Small intestine (tissue), 7 donors: ENCODE measurements at regions not wholly inside any gene's neighbourhood (a gene's known extent, or its start where the extent isn't known, plus 50 kb on each side); places are given as distances from the start of the nearest gene placed in this dataset.

ENCODE experiments used
- DNase-seq, 2 donors: peaks; one replicate each; pipeline versions ENCODE4 v3.0.0 to v3.0.0-alpha.2; 2013
- FAIRE-seq: peaks from 2 replicates; lab custom pipeline; 2012; peaks lifted over from hg19 to GRCh38; lab: Jason Lieb, UNC
- H3K27ac ChIP-seq, 3 donors: one replicate each; pipeline ENCODE4 v1.5.1; 2013; ENCODE audit warnings: low read length in 2 of 3, mild to moderate bottlenecking in 2 of 3, control low read depth in 1 of 3, inconsistent platforms in 1 of 3, low read depth in 1 of 3, moderate library complexity in 1 of 3
- H3K27me3 ChIP-seq, 3 donors: one replicate each; pipeline ENCODE4 v1.6.1; 2013; ENCODE audit warnings: low read length in 3 of 3, inconsistent platforms in 1 of 3; ENCODE audit not compliant: control insufficient read depth in 3 of 3, insufficient read depth in 3 of 3
- H3K36me3 ChIP-seq, 3 donors: one replicate each; pipeline ENCODE4 v1.6.1; 2013; ENCODE audit warnings: low read length in 3 of 3, inconsistent platforms in 1 of 3, low read depth in 1 of 3, mild to moderate bottlenecking in 1 of 3, moderate library complexity in 1 of 3; ENCODE audit not compliant: control insufficient read depth in 3 of 3, insufficient read depth in 2 of 3
- H3K4me1 ChIP-seq, 3 donors: one replicate each; pipeline ENCODE4 v1.6.1; 2013; ENCODE audit warnings: low read length in 2 of 3, inconsistent platforms in 1 of 3, low read depth in 1 of 3, mild to moderate bottlenecking in 1 of 3, moderate library complexity in 1 of 3; ENCODE audit not compliant: control insufficient read depth in 3 of 3, insufficient read depth in 2 of 3
- H3K4me3 ChIP-seq, 3 donors: one replicate each; pipeline ENCODE4 v1.5.1; 2013; ENCODE audit warnings: low read length in 3 of 3, control low read depth in 1 of 3, inconsistent platforms in 1 of 3, low read depth in 1 of 3, mild to moderate bottlenecking in 1 of 3, moderate library complexity in 1 of 3
- H3K9me3 ChIP-seq, 2 donors: one replicate each; pipeline ENCODE4 v1.6.1; 2013; ENCODE audit warnings: low read depth in 1 of 2, low read length in 1 of 2; ENCODE audit not compliant: control insufficient read depth in 2 of 2, insufficient read depth in 1 of 2
- whole genome bisulfite sequencing, 3 donors: extraction: QIAGEN DNeasy Blood & Tissue Kit; methylation state at CpG; one replicate each; pipeline ENCODE4 v1.1.7; 2013; 5-methylcytosine and 5-hydroxymethylcytosine counted together
- donor health status: healthy with polysubstance abuse.
- donor health status: control.
- donor health status: control.
- donor health status: Bipolar disorder and iron deficiency.
- donor health status: healthy.

DNA sequence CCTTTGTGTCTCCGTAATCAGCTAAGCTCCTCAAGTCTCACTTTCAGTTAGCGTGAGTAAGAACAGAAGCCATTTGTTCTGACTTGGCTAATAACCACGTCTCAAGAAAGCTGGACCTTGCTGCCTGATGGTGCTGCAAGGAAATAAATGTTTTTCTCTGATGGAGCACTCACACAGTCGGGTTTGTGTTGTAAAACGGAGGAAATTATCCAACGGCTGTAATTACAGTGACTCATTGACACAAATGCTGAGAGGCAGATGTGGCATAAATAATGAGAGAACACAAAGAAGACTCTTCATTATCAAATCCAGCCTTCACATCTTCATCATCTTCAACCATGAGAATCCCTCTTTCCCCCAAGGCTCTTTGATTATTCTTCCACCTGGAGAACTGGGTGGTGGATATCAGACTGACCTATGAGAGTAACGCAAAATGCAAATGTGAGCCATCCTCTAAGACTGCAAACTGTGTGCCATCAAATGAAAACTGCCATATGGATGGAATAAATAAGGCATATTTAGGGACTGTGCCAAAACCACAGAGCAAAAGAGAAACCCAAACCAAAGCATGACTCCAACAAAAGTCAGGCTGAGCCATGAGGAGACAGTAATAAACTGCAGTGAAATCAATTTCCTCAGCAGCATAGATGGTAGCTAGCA is 252.6 kb downstream of the RND3 start:
- FAIRE-seq (no peak), DNase-seq (peak; percentile 58 to 59)
- Histone ChIP-seq H3K36me3 (no peaks in the 10 kb centered on the region), H3K4me1 (no peaks in the 10 kb centered on the region), H3K27me3 (no peaks in the 10 kb centered on the region), H3K9me3 (no peaks in the 10 kb centered on the region), H3K4me3 (no peak overlapping the region), H3K27ac (no peak overlapping the region)
- 9 to 33% (median 21%) methylated on average over 7 of the region's 7 CpGs for WGBS, 3 donors

DNA sequence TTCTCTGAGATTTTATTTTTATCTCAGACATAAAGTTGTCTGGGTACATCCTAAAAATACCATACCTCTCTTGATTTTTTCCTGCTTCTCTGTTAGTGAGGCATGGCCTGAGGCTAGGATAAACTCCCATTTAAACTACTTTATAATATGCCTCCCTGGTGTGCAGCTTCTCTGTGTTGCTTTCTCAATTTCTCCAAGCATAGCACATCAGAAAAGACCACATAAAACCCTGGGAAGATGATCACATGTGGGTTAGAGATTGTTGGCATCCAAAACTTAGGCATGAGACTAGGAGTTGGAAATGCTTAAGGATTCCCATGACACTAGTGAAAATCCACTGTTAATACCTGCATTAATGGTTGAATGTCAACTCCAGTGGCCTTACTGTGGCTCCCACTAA is 254.6 kb downstream of the RND3 start:
- H3K36me3 ChIP-seq, result no peaks in the 10 kb centered on the region
- H3K4me3 ChIP-seq, result no peak overlapping the region
- no peak overlapping the region for H3K27ac ChIP-seq
- H3K9me3 ChIP-seq, result no peaks in the 10 kb centered on the region
- no peaks in the 10 kb centered on the region for H3K4me1 ChIP-seq
- no peaks in the 10 kb centered on the region for H3K27me3 ChIP-seq
- FAIRE-seq, result no peak
- DNase-seq, result no peak

DNA sequence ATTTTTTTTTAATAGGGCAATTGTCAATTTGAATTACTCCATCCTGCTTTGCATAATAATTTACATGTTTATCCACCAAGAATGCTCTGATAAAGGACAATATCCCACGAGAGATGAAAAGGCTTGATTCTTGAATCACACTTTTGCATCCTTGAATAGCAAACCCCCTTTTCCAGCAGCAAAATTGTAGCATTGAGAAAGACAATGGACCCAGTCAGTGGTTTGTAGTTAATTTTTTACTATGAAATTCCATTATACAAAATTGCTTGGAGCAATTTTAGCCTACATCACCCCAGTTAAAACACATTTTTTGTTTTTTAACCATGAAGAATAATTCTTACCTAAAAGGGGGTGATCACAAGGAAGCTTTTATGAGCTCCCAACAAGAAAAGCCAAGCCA is 255.1 kb downstream of the RND3 start:
- WGBS, 3 donors, result 81 to 86% (median 82%) methylated on average over 1 of the region's 1 CpG
- Histone ChIP-seq H3K36me3 (no peaks in the 10 kb centered on the region), H3K27me3 (no peaks in the 10 kb centered on the region), H3K4me1 (no peaks in the 10 kb centered on the region), H3K27ac (no peak overlapping the region), H3K4me3 (no peak overlapping the region), H3K9me3 (no peaks in the 10 kb centered on the region)
- FAIRE-seq (no peak), DNase-seq (no peak)

GRCh38 chr2:150230616-150231015 is 256.9 kb downstream of the RND3 start:
- H3K36me3 ChIP-seq, result no peaks in the 10 kb centered on the region
- no peaks in the 10 kb centered on the region for H3K4me1 ChIP-seq
- no peak overlapping the region for H3K4me3 ChIP-seq
- FAIRE-seq (no peak), DNase-seq (no peak)
- H3K27me3 ChIP-seq, result no peaks in the 10 kb centered on the region
- 94 to 97% (median 95%) methylated on average over 1 of the region's 1 CpG for WGBS, 3 donors
- no peak overlapping the region for H3K27ac ChIP-seq
- H3K9me3 ChIP-seq, result no peaks in the 10 kb centered on the region

- Histone ChIP-seq H3K4me1 (no peaks in the 10 kb centered on the region), H3K36me3 (no peaks in the 10 kb centered on the region), H3K27ac (no peak overlapping the region), H3K9me3 (no peaks in the 10 kb centered on the region), H3K4me3 (no peak overlapping the region), H3K27me3 (no peaks in the 10 kb centered on the region)
- DNase-seq (no peak), FAIRE-seq (no peak)
- 6 to 51% (median 48%) methylated on average over 1 of the region's 1 CpG for WGBS, 3 donors
These were observed 257.5 kb downstream of the RND3 start for GRCh38 chr2:150230004-150230403.

DNA sequence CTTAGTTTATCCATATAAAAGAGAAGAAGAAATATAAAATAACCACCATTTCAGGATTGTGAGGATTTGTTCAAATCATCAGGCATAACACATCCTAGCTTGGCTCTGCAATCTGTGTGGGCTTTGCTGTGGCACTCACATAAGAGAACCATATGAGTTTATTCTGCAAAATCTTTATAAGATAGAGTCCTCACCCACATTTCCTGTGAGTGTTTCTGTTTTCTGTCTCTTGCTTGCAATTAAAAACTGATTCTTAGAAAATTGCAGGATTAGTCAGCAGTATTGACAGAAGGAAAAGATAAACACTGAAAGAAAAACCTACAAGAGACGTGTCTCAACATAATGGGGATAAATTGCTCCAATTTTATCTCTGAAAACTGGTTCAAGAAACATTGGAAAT is 258.5 kb downstream of the RND3 start:
- Histone ChIP-seq H3K27ac (no peak overlapping the region), H3K36me3 (no peaks in the 10 kb centered on the region), H3K4me3 (no peak overlapping the region), H3K27me3 (no peaks in the 10 kb centered on the region), H3K4me1 (no peaks in the 10 kb centered on the region), H3K9me3 (no peaks in the 10 kb centered on the region)
- DNase-seq, result no peak
- 32 to 41% (median 35%) methylated on average over 1 of the region's 1 CpG for WGBS, 3 donors
- FAIRE-seq, result no peak

- Histone ChIP-seq H3K36me3 (no peaks in the 10 kb centered on the region), H3K4me3 (no peak overlapping the region), H3K27me3 (no peaks in the 10 kb centered on the region), H3K27ac (no peak overlapping the region), H3K4me1 (no peaks in the 10 kb centered on the region), H3K9me3 (no peaks in the 10 kb centered on the region)
- FAIRE-seq, result no peak
- DNase-seq, result no peak
- 82 to 97% (median 94%) methylated on average over 1 of the region's 1 CpG for WGBS, 3 donors
These were observed 262.4 kb downstream of the RND3 start for GRCh38 chr2:150225030-150225429.

DNA sequence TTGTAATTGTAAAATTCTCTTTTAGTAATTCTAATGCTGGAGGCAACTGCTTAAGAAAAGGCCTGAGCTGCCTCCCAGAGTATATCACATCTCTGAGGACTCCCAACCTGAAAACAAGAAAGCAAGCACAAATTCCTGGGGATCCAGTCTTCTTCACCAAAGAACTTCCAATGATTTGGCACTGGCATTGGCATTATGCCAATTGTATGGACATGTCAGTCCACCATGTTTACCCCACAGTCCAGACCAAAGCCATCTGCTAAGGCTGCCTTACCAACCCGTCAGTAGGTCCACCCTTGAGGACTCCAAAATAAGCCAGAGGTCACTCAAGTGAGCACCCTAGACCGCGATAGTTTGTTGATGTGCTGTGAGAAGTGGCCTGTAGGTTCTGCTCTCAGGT is 263.1 kb downstream of the RND3 start:
- Histone ChIP-seq H3K4me3 (no peak overlapping the region), H3K27ac (no peak overlapping the region), H3K4me1 (no peaks in the 10 kb centered on the region), H3K9me3 (no peaks in the 10 kb centered on the region), H3K27me3 (no peaks in the 10 kb centered on the region), H3K36me3 (no peaks in the 10 kb centered on the region)
- 96% methylated on average over 3 of the region's 3 CpGs for WGBS, 3 donors
- no peak for DNase-seq
- no peak for FAIRE-seq

- no peak for FAIRE-seq
These were observed 264.5 kb downstream of the RND3 start for GRCh38 chr2:150222942-150223341.

More at GRCh38 chr2:150222942-150223341, 264.5 kb downstream of the RND3 start:
- H3K36me3 ChIP-seq, result no peaks in the 10 kb centered on the region
- H3K4me1 ChIP-seq, result no peaks in the 10 kb centered on the region
- no peaks in the 10 kb centered on the region for H3K27me3 ChIP-seq
- no peak for DNase-seq
- H3K27ac ChIP-seq, result no peak overlapping the region
- WGBS, 3 donors, result 90 to 97% (median 94%) methylated on average over 5 of the region's 5 CpGs
- no peak overlapping the region for H3K4me3 ChIP-seq
- H3K9me3 ChIP-seq, result no peaks in the 10 kb centered on the region
